ENCODE measurements at regions not wholly inside any gene's neighbourhood (a gene's known extent, or its start where the extent isn't known, plus 50 kb on each side); places are given as distances from the start of the nearest gene placed in this dataset.

GRCh38 chr7:17601921-17602320 is 303.5 kb downstream of the AHR start:
- DNase-seq (ENCODE audit: extremely low spot score): no peak
- POLR2A ChIA-PET: no interaction called here
- CTCF ChIA-PET: no interaction called here
- no peak for TF ChIP-seq LEF1 (IDR thresholded peaks at IDR 0.05; ENCODE audit: borderline replicate concordance)
- TF ChIP-seq PKNOX1 (IDR thresholded peaks at IDR 0.05): no peak
- no peak for TF ChIP-seq SUZ12 (IDR thresholded peaks at IDR 0.05)
- no peak for TF ChIP-seq ELF4 (IDR thresholded peaks at IDR 0.05)
- no peak for TF ChIP-seq FOXA1 (IDR thresholded peaks at IDR 0.05)
- no peak for TF ChIP-seq ARNT (IDR thresholded peaks at IDR 0.05)
- no peak for TF ChIP-seq SP1 (IDR thresholded peaks at IDR 0.05)
- TF ChIP-seq CTBP1 (IDR thresholded peaks at IDR 0.05; ENCODE audit: borderline replicate concordance): no peak
- no peak for TF ChIP-seq FOXK2 (IDR thresholded peaks at IDR 0.05)
- TF ChIP-seq L3MBTL2 (conservative IDR thresholded peaks at IDR 0.05): no peak
- TF ChIP-seq NFRKB (IDR thresholded peaks at IDR 0.05): no peak
- no peak for TF ChIP-seq HDGF (IDR thresholded peaks at IDR 0.05; ENCODE audit: borderline replicate concordance)

GRCh38 chr7:17608114-17608833 is 309.8 kb downstream of the AHR start:
- TF ChIP-seq ARNT (IDR thresholded peaks at IDR 0.05): no peak
- no peak for TF ChIP-seq SUZ12 (IDR thresholded peaks at IDR 0.05)
- TF ChIP-seq CTBP1 (IDR thresholded peaks at IDR 0.05; ENCODE audit: borderline replicate concordance): no peak
- TF ChIP-seq BHLHE40 (IDR thresholded peaks at IDR 0.05; ENCODE audit: borderline replicate concordance): no peak
- TF ChIP-seq LEF1 (IDR thresholded peaks at IDR 0.05; ENCODE audit: borderline replicate concordance): no peak
- POLR2A ChIA-PET: no interaction called here
- CTCF ChIA-PET: no interaction called here
- DNase-seq (ENCODE audit: extremely low spot score): no peak

GRCh38 chr7:17611611-17612010 is 313.2 kb downstream of the AHR start:
- CTCF ChIA-PET: no interaction called here
- POLR2A ChIA-PET: no interaction called here
- DNase-seq (ENCODE audit: extremely low spot score): no peak
- TF ChIP-seq FOXA1 (IDR thresholded peaks at IDR 0.05) (no peak), ARNT (IDR thresholded peaks at IDR 0.05) (no peak), TARDBP (IDR thresholded peaks at IDR 0.05) (no peak)

GRCh38 chr7:17613338-17614041 is 315.0 kb downstream of the AHR start:
- DNase-seq (ENCODE audit: extremely low spot score): no peak
- ChIA-PET CTCF (no interaction called here), POLR2A (no interaction called here)
- no peak for TF ChIP-seq BHLHE40 (IDR thresholded peaks at IDR 0.05; ENCODE audit: borderline replicate concordance)

DNA sequence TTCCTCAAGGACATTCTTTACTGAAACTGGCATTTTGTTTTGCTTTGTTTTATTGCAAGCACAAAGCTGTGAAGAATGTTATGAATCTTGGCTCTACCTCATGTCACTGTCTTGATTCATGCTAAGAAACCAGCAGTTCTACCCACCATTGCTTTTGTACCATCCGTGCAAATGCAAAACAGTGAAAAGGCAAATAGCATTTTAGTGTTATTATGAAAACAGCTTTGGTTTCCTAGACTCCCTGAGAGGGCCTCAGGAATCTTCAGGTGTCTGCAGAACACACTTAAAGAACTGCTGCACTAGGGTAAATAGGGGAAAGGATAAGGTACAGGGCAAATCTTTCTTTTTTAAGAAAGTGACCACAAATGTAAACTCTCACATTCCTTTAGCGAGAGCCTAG is 318.9 kb downstream of the AHR start:
- TF ChIP-seq FOXM1 (IDR thresholded peaks at IDR 0.05; ENCODE audit: borderline replicate concordance) (no peak), ZNF384 (IDR thresholded peaks at IDR 0.05) (no peak), L3MBTL2 (conservative IDR thresholded peaks at IDR 0.05) (no peak)
- POLR2A ChIA-PET: no interaction called here
- CTCF ChIA-PET: no interaction called here
- DNase-seq (ENCODE audit: extremely low spot score): no peak

DNA sequence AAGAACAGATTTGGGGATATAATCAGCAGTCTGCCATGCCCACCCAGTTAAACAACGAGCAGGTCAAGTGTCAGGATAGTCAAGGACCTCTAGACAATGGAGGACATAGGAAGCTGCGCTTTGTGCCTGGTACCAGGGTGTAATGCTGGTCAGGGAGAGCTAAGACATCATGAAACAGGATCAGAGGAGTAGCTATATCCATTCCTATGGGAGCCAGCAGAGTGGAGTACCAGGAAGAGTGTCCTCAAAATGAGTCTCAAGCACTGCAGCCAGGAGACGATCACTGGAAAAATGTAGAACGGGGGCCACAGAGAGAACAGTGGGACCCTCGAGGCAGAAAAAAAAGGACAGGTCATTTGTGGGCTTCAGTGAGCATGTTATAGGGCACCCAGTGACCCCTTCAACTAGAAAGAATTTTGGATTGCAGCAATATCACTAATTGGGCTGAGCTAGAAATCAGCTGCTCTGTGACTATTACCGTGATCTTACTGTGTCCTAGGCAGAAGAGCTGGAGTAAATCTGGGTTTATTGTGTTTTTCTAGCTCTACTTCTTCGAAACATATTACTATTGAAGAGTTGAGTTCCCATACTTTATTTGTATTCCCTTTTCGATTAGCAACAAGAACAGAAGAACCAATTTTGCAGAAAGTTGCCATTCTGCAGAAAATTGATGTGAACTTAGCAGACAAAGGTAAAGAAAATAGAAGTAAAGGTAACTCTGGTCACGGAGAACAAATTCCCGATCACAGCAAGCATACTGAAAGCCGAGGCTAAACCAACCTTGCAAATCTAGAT is 319.6 kb downstream of the AHR start:
- ChIA-PET CTCF (no interaction called here), POLR2A (no interaction called here)
- no peak for TF ChIP-seq FOXA1 (IDR thresholded peaks at IDR 0.05)
- TF ChIP-seq FOXM1 (IDR thresholded peaks at IDR 0.05; ENCODE audit: borderline replicate concordance): no peak
- no peak for TF ChIP-seq ZNF384 (IDR thresholded peaks at IDR 0.05)
- no peak for TF ChIP-seq SP1 (IDR thresholded peaks at IDR 0.05)
- no peak for TF ChIP-seq CTBP1 (IDR thresholded peaks at IDR 0.05; ENCODE audit: borderline replicate concordance)
- TF ChIP-seq BHLHE40 (IDR thresholded peaks at IDR 0.05; ENCODE audit: borderline replicate concordance): no peak
- TF ChIP-seq FOXK2 (IDR thresholded peaks at IDR 0.05): no peak
- TF ChIP-seq LEF1 (IDR thresholded peaks at IDR 0.05; ENCODE audit: borderline replicate concordance): no peak
- TF ChIP-seq ARNT (IDR thresholded peaks at IDR 0.05): no peak
- no peak for TF ChIP-seq SUZ12 (IDR thresholded peaks at IDR 0.05)
- no peak for TF ChIP-seq ELF4 (IDR thresholded peaks at IDR 0.05)
- DNase-seq (ENCODE audit: extremely low spot score): no peak

- no peak for DNase-seq (ENCODE audit: extremely low spot score)
- ChIA-PET POLR2A (no interaction called here), CTCF (no interaction called here)
These were observed 320.2 kb downstream of the AHR start for GRCh38 chr7:17618652-17618974.

More at GRCh38 chr7:17618652-17618974, 320.2 kb downstream of the AHR start:
- TF ChIP-seq TARDBP (IDR thresholded peaks at IDR 0.05): no peak
- no peak for TF ChIP-seq PKNOX1 (IDR thresholded peaks at IDR 0.05)
- TF ChIP-seq HDGF (IDR thresholded peaks at IDR 0.05; ENCODE audit: borderline replicate concordance): no peak
- TF ChIP-seq SUZ12 (IDR thresholded peaks at IDR 0.05): no peak
- no peak for TF ChIP-seq CTBP1 (IDR thresholded peaks at IDR 0.05; ENCODE audit: borderline replicate concordance)
- no peak for TF ChIP-seq FOXK2 (IDR thresholded peaks at IDR 0.05)
- TF ChIP-seq ZNF384 (IDR thresholded peaks at IDR 0.05): no peak
- no peak for TF ChIP-seq NFRKB (IDR thresholded peaks at IDR 0.05)
- no peak for TF ChIP-seq ELF4 (IDR thresholded peaks at IDR 0.05)
